Keratinocyte (primary cell): ENCODE measurements at regions not wholly inside any gene's neighbourhood (a gene's known extent, or its start where the extent isn't known, plus 50 kb on each side); places are given as distances from the start of the nearest gene placed in this dataset.

ENCODE experiments used
- CTCF ChIP-seq, 3 experiments: IDR thresholded peaks in 1 of 3; conservative IDR thresholded peaks in 1 of 3; optimal IDR thresholded peaks in 1 of 3; 2 replicates in 2 of 3; 3 replicates in 1 of 3; pipeline versions ENCODE3 to v1.5.1; 2011; ENCODE audit warnings: low read length in 3 of 3, mild to moderate bottlenecking in 3 of 3, moderate library complexity in 2 of 3, control low read depth in 1 of 3, inconsistent platforms in 1 of 3; ENCODE audit not compliant: insufficient read depth in 2 of 3; ENCODE audit errors: extremely low read depth in 1 of 3
- EZH2 ChIP-seq: IDR thresholded peaks from one replicate; pipeline ENCODE4 v1.6.1; 2012; ENCODE audit warnings: inconsistent platforms, mild to moderate bottlenecking, low read length, moderate library complexity

GRCh38 chr1:195831789-195832188, 776.5 kb downstream of the KCNT2 start:
- TF ChIP-seq EZH2 (no peak), CTCF (optimal IDR thresholded peaks at IDR 0.05 in 1 of 3, IDR thresholded peaks at IDR 0.05 in 1 of 3, conservative IDR thresholded peaks at IDR 0.05 in 1 of 3; ENCODE audit: extremely low read depth in 1 of 3, insufficient read depth in 2 of 3, low read length in 3 of 3) (no peak)
